Osteocyte (in vitro differentiated cells): ENCODE measurements at regions not wholly inside any gene's neighbourhood (a gene's known extent, or its start where the extent isn't known, plus 50 kb on each side); places are given as distances from the start of the nearest gene placed in this dataset.

Source experiments
- DNase-seq: peaks from one replicate; pipeline ENCODE4 v3.0.0; 2021; ENCODE audit warnings: mixed read lengths; ENCODE audit not compliant: unreplicated experiment; ENCODE audit errors: extremely low spot score
- H3K27ac Mint-ChIP-seq: one replicate; pipeline ENCODE4 v1.8.0; 2021; ENCODE audit warnings: mild to moderate bottlenecking, mixed read lengths; ENCODE audit not compliant: unreplicated experiment
- H3K27me3 Mint-ChIP-seq: one replicate; pipeline ENCODE4 v1.8.0; 2021; ENCODE audit warnings: mixed read lengths; ENCODE audit not compliant: unreplicated experiment
- H3K36me3 Mint-ChIP-seq: one replicate; pipeline ENCODE4 v1.8.0; 2021; ENCODE audit warnings: mixed read lengths; ENCODE audit not compliant: unreplicated experiment
- H3K4me1 Mint-ChIP-seq: one replicate; pipeline ENCODE4 v1.8.0; 2021; ENCODE audit warnings: mixed read lengths; ENCODE audit not compliant: unreplicated experiment
- H3K4me3 Mint-ChIP-seq: one replicate; pipeline ENCODE4 v1.8.0; 2021; ENCODE audit warnings: mild to moderate bottlenecking, moderate library complexity, mixed read lengths; ENCODE audit not compliant: unreplicated experiment
- H3K9me3 Mint-ChIP-seq: one replicate; pipeline ENCODE4 v1.8.0; 2021; ENCODE audit warnings: mixed read lengths; ENCODE audit not compliant: unreplicated experiment
- TF ChIP-seq, protein P1 (sequence below): fragments of 200-600 bp; sonication (generic); IDR thresholded peaks from 2 replicates; pipeline ENCODE4 v1.5.0; 2021; ENCODE audit warnings: antibody characterized with exemption, mild to moderate bottlenecking, moderate library complexity

DNA sequence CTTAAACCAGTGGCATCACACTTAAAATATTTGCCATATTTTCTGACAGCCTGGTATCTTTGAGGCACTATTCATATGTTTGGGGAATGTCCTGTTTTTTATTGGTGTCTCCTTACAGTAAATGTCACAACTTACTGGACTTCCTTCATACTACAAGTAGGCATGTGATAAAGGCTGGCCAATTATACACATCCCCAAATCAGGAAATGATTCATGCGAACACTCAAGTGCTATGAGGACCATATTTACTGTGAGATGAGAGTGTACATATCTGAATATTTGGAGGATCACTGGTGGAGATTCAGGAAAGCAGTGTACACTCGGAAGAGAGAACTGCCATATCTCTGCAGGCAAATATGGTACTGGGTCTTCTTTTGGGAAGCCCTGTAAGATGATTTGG, 913.8 kb upstream of the CHORDC1 start:
- DNase-seq: no peak
- no peaks in the 10 kb centered on the region for H3K36me3 Mint-ChIP-seq
- no peak overlapping the region for H3K27ac Mint-ChIP-seq
- H3K4me1 Mint-ChIP-seq: no peaks in the 10 kb centered on the region
- H3K9me3 Mint-ChIP-seq: no peaks in the 10 kb centered on the region
- H3K4me3 Mint-ChIP-seq: no peak overlapping the region
- H3K27me3 Mint-ChIP-seq: no peaks in the 10 kb centered on the region
- TF ChIP-seq, protein P1, sequence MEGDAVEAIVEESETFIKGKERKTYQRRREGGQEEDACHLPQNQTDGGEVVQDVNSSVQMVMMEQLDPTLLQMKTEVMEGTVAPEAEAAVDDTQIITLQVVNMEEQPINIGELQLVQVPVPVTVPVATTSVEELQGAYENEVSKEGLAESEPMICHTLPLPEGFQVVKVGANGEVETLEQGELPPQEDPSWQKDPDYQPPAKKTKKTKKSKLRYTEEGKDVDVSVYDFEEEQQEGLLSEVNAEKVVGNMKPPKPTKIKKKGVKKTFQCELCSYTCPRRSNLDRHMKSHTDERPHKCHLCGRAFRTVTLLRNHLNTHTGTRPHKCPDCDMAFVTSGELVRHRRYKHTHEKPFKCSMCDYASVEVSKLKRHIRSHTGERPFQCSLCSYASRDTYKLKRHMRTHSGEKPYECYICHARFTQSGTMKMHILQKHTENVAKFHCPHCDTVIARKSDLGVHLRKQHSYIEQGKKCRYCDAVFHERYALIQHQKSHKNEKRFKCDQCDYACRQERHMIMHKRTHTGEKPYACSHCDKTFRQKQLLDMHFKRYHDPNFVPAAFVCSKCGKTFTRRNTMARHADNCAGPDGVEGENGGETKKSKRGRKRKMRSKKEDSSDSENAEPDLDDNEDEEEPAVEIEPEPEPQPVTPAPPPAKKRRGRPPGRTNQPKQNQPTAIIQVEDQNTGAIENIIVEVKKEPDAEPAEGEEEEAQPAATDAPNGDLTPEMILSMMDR: no peak

DNA sequence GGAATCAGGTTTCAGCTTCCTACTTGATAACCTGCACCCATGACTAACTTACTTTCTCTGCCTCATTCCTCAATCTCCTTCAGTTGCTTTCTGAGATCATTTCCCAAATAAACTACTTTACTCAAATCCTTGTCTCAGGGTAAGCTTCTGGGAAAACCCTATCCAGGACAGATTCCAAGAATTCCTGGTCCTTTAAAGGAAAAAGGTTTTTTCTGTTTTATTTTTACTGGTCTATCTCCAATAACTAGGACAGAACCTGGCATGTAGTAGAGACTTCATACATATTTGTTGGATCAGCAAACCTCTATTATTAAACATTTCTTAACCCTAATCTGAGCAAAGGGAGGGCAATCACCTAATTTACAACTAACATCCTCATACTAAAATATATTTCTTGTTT, 910.5 kb upstream of the CHORDC1 start:
- Mint-ChIP-seq H3K4me3 (no peak overlapping the region), H3K36me3 (no peaks in the 10 kb centered on the region), H3K9me3 (no peaks in the 10 kb centered on the region), H3K4me1 (no peaks in the 10 kb centered on the region), H3K27me3 (no peaks in the 10 kb centered on the region), H3K27ac (no peak overlapping the region)
- TF ChIP-seq, protein P1: no peak
- DNase-seq: no peak

DNA sequence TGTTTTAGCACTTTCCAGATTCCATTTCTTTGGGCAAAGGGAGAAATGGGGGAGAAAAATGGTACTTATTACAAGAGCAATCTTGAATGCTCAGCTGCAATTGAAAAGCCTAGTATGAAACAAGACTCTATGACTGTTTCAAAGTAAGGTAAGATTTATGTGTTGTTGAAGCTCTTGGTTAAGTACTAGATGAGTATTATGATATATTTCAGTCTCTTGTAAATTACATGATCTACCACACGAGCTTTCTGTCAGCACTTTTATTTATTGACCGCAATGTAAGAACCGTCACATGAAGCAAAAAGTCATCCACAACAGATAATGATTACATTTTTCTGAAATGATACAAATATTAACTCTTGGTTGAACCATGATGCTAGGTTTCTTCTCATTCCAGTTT, 906.7 kb upstream of the CHORDC1 start:
- DNase-seq: no peak
- Mint-ChIP-seq H3K27ac (no peak overlapping the region), H3K36me3 (peaks cover 2% of the 10 kb centered on the region), H3K9me3 (no peaks in the 10 kb centered on the region), H3K4me1 (no peaks in the 10 kb centered on the region), H3K27me3 (no peaks in the 10 kb centered on the region), H3K4me3 (no peak overlapping the region)
- TF ChIP-seq, protein P1: no peak

DNA sequence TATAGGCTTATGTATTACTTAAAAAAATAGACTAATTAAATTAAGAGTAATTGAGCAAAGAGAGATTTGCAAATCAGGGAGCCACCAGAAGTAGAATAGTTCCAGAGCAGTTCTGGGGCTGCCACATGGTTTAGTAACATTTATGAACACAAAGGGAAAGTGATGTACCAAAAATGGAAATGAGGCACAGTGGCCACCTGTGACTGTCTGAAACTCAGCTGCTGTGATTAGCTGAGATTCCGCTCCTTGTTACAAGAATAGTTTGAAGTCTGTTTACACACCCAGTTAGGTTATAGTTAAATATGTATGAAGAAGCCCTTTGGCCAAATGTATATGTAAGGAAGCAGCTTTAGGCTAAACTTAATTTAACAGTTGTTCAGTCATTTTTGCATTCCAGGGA, 901.5 kb upstream of the CHORDC1 start:
- Mint-ChIP-seq H3K27ac (no peak overlapping the region), H3K36me3 (peaks cover 2% of the 10 kb centered on the region), H3K4me1 (no peaks in the 10 kb centered on the region), H3K27me3 (no peaks in the 10 kb centered on the region), H3K9me3 (no peaks in the 10 kb centered on the region), H3K4me3 (no peak overlapping the region)
- TF ChIP-seq, protein P1: no peak
- DNase-seq: no peak

DNA sequence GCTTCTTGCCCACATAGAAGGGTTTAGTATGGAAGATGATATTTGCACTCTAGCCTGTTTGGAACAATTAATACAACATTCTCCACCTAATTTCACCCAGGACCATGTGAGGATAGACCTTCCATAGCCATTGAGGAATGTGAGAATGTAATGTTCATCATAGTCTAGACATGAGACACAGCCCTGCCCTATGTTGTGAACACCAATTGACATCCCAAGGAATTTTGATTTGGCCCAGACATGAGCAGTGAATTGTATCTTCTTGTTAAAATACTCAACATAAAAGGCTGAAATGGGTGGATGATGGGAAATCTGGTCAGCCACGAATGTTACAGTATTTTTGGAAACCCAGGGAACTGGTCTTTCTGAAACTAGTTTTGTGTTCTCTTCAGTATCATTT, 892.3 kb upstream of the CHORDC1 start:
- Mint-ChIP-seq H3K4me3 (no peak overlapping the region), H3K4me1 (no peaks in the 10 kb centered on the region), H3K27ac (no peak overlapping the region), H3K9me3 (peaks cover 9% of the 10 kb centered on the region), H3K36me3 (no peaks in the 10 kb centered on the region), H3K27me3 (no peaks in the 10 kb centered on the region)
- TF ChIP-seq, protein P1: no peak
- no peak for DNase-seq
